Loucy (cell line): ENCODE measurements at regions not wholly inside any gene's neighbourhood (a gene's known extent, or its start where the extent isn't known, plus 50 kb on each side); places are given as distances from the start of the nearest gene placed in this dataset.

Experiments used
- EZH2phosphoT487 ChIP-seq: fragments of 200-600 bp; IDR thresholded peaks from 2 replicates; pipeline ENCODE4 v1.6.1; 2018; ENCODE audit warnings: antibody characterized with exemption, mild to moderate bottlenecking, moderate library complexity, borderline replicate concordance
- TF ChIP-seq, protein P1 (sequence below): fragments of 200-600 bp; sonication (generic); conservative IDR thresholded peaks from 2 replicates; pipeline ENCODE4 v1.5.1; 2014; ENCODE audit warnings: mild to moderate bottlenecking, antibody characterized with exemption, low read length

DNA sequence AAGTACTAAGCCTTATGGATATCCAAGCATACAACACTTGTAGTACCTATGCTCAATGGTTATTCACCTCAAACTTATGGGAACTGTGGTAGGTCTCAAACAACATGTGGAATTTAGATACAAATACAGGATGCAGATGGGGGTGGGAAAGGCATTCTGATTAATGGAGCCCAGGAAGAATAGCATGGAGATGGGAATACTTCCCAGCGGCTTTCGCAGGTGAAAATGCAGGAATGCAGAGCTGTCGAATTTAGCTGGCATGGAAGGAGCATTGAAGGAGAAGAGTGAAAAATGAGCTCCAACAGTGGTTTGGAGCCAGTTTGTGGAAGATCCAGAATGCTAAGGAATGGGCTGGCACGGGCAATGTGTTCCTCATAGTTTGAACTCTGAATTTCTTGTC lies 89.9 kb downstream of the NKX2-1 start:
- TF ChIP-seq, protein P1, sequence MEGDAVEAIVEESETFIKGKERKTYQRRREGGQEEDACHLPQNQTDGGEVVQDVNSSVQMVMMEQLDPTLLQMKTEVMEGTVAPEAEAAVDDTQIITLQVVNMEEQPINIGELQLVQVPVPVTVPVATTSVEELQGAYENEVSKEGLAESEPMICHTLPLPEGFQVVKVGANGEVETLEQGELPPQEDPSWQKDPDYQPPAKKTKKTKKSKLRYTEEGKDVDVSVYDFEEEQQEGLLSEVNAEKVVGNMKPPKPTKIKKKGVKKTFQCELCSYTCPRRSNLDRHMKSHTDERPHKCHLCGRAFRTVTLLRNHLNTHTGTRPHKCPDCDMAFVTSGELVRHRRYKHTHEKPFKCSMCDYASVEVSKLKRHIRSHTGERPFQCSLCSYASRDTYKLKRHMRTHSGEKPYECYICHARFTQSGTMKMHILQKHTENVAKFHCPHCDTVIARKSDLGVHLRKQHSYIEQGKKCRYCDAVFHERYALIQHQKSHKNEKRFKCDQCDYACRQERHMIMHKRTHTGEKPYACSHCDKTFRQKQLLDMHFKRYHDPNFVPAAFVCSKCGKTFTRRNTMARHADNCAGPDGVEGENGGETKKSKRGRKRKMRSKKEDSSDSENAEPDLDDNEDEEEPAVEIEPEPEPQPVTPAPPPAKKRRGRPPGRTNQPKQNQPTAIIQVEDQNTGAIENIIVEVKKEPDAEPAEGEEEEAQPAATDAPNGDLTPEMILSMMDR, result no peak
- no peak for TF ChIP-seq EZH2phosphoT487
